ENCODE measurements at regions not wholly inside any gene's neighbourhood (a gene's known extent, or its start where the extent isn't known, plus 50 kb on each side); places are given as distances from the start of the nearest gene placed in this dataset.

GRCh38 chr2:153101187-153101586 lies 377.4 kb downstream of the RPRM start:
- no peak for DNase-seq (ENCODE audit: low spot score in 2 of 2)
- Histone ChIP-seq H3K36me3 (no peaks in the 10 kb centered on the region), H3K4me1 (no peaks in the 10 kb centered on the region), H3K27me3 (no peaks in the 10 kb centered on the region), H3K9me3 (no peaks in the 10 kb centered on the region), H3K27ac (no peak overlapping the region), H3K4me3 (no peak overlapping the region)
- WGBS, 2 donors = 23 to 45% methylated on average over 2 of the region's 2 CpGs
- no peak for TF ChIP-seq EP300 (IDR thresholded peaks at IDR 0.05)
- TF ChIP-seq, protein P1, sequence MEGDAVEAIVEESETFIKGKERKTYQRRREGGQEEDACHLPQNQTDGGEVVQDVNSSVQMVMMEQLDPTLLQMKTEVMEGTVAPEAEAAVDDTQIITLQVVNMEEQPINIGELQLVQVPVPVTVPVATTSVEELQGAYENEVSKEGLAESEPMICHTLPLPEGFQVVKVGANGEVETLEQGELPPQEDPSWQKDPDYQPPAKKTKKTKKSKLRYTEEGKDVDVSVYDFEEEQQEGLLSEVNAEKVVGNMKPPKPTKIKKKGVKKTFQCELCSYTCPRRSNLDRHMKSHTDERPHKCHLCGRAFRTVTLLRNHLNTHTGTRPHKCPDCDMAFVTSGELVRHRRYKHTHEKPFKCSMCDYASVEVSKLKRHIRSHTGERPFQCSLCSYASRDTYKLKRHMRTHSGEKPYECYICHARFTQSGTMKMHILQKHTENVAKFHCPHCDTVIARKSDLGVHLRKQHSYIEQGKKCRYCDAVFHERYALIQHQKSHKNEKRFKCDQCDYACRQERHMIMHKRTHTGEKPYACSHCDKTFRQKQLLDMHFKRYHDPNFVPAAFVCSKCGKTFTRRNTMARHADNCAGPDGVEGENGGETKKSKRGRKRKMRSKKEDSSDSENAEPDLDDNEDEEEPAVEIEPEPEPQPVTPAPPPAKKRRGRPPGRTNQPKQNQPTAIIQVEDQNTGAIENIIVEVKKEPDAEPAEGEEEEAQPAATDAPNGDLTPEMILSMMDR (IDR thresholded peaks at IDR 0.05) = no peak
- TF ChIP-seq POLR2A (IDR thresholded peaks at IDR 0.05) = no peak

- H3K27me3 ChIP-seq = no peaks in the 10 kb centered on the region
- H3K9me3 ChIP-seq = no peaks in the 10 kb centered on the region
- H3K4me1 ChIP-seq = no peaks in the 10 kb centered on the region
- TF ChIP-seq EP300 (IDR thresholded peaks at IDR 0.05) (no peak), POLR2A (IDR thresholded peaks at IDR 0.05) (no peak)
- no peak overlapping the region for H3K27ac ChIP-seq
- H3K4me3 ChIP-seq = no peak overlapping the region
- no peak for DNase-seq (ENCODE audit: low spot score in 2 of 2)
- H3K36me3 ChIP-seq = no peaks in the 10 kb centered on the region
Observed at GRCh38 chr2:153100151-153100550, 378.4 kb downstream of the RPRM start.

GRCh38 chr2:153098073-153098472 lies 379.7 kb downstream of the ARL6IP6 start:
- Histone ChIP-seq H3K36me3 (no peaks in the 10 kb centered on the region), H3K4me1 (no peaks in the 10 kb centered on the region), H3K27me3 (no peaks in the 10 kb centered on the region), H3K9me3 (no peaks in the 10 kb centered on the region), H3K4me3 (no peak overlapping the region), H3K27ac (no peak overlapping the region)
- TF ChIP-seq POLR2A (IDR thresholded peaks at IDR 0.05) (no peak), EP300 (IDR thresholded peaks at IDR 0.05) (no peak)
- TF ChIP-seq, protein P1 (IDR thresholded peaks at IDR 0.05) = no peak
- no peak for DNase-seq (ENCODE audit: low spot score in 2 of 2)

DNA sequence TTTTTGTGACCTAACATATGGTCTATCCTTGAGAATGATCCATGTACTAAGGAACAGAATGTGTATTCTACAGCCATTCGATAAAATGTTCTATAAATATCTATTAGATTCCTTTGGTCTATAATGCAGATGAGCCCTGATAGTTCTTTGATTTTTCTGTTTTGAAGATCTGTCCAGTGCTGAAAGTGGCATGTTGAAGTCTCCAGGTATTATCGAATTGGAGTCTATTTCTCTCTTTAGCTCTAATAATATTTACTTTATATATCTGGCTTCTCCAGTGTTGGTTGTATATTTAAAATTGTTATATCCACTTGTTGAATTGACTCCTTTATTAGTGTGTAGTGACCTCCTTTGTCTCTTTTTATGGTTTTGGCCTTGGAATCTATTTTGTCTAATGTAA lies 377.9 kb downstream of the ARL6IP6 start:
- Histone ChIP-seq H3K4me3 (no peak overlapping the region), H3K27me3 (no peaks in the 10 kb centered on the region), H3K36me3 (no peaks in the 10 kb centered on the region), H3K27ac (no peak overlapping the region), H3K4me1 (no peaks in the 10 kb centered on the region), H3K9me3 (peaks cover 0 to 8% (median 1%) of the 10 kb centered on the region in 4 donors)
- TF ChIP-seq, protein P1 (IDR thresholded peaks at IDR 0.05) = no peak
- TF ChIP-seq EP300 (IDR thresholded peaks at IDR 0.05) (no peak), POLR2A (IDR thresholded peaks at IDR 0.05) (no peak)
- DNase-seq (ENCODE audit: low spot score in 2 of 2) = no peak
- WGBS, 2 donors = 74 to 90% methylated on average over 2 of the region's 2 CpGs

GRCh38 chr2:153091344-153091743 lies 372.9 kb downstream of the ARL6IP6 start:
- DNase-seq (ENCODE audit: low spot score in 2 of 2) = no peak
- TF ChIP-seq, protein P1 (IDR thresholded peaks at IDR 0.05) = no peak
- TF ChIP-seq EP300 (IDR thresholded peaks at IDR 0.05) = no peak
- TF ChIP-seq POLR2A (IDR thresholded peaks at IDR 0.05) = no peak
- Histone ChIP-seq H3K36me3 (no peaks in the 10 kb centered on the region), H3K27ac (no peak overlapping the region), H3K4me1 (no peaks in the 10 kb centered on the region), H3K27me3 (no peaks in the 10 kb centered on the region), H3K4me3 (no peak overlapping the region), H3K9me3 (peaks cover 0 to 19% (median 1%) of the 10 kb centered on the region in 4 donors)

DNA sequence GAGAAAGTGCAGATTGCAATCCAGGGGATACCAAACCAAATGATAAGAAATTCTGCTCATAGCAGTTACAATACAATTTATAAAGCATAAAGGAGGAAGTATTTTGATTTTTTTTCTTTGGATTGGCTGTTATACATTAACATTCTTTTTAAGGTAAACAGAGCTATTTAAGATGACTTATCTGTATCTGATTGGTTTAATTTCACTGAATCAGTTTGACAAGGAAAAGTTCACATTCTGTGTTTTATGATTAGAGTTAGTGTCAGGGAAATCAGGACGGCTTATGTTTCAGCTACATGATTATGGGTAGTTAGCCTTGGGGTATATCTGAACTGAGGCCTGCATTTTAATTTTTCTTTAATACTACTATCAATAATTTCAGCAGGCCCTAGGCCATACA lies 360.9 kb downstream of the ARL6IP6 start:
- DNase-seq (ENCODE audit: low spot score in 2 of 2) = no peak
- Histone ChIP-seq H3K27ac (no peak overlapping the region), H3K4me1 (no peaks in the 10 kb centered on the region), H3K27me3 (no peaks in the 10 kb centered on the region), H3K36me3 (no peaks in the 10 kb centered on the region), H3K4me3 (no peak overlapping the region), H3K9me3 (no peaks in the 10 kb centered on the region)
- TF ChIP-seq POLR2A (IDR thresholded peaks at IDR 0.05) (no peak), EP300 (IDR thresholded peaks at IDR 0.05) (no peak)
- TF ChIP-seq, protein P1 (IDR thresholded peaks at IDR 0.05) = no peak
- WGBS, 2 donors = 2 to 41% methylated on average over 1 of the region's 1 CpG
